ENCODE measurements at regions not wholly inside any gene's neighbourhood (a gene's known extent, or its start where the extent isn't known, plus 50 kb on each side); places are given as distances from the start of the nearest gene placed in this dataset.

GRCh38 chr12:93315385-93315906 is 62.3 kb upstream of the NUDT4 start (continued):
- TF ChIP-seq YY1 (IDR thresholded peaks at IDR 0.05; ENCODE audit: low read depth, low read length), result no peak
- TF ChIP-seq TAF1 (IDR thresholded peaks at IDR 0.05; ENCODE audit: low read depth, low read length), result no peak
- no peak for TF ChIP-seq CHD2 (IDR thresholded peaks at IDR 0.05; ENCODE audit: low read length)
- TF ChIP-seq TEAD4 (IDR thresholded peaks at IDR 0.05; ENCODE audit: low read depth, low read length), result no peak

Data from H1 (cell line).